ENCODE measurements at regions not wholly inside any gene's neighbourhood (a gene's known extent, or its start where the extent isn't known, plus 50 kb on each side); places are given as distances from the start of the nearest gene placed in this dataset.

GRCh38 chr4:164542431-164542830 lies 211.5 kb upstream of the SMIM31 start:
- H3K4me3 ChIP-seq, result no peak overlapping the region
- no peaks in the 10 kb centered on the region for H3K36me3 ChIP-seq
- no peak for DNase-seq (ENCODE audit: low read depth in 1 of 2, low spot score in 1 of 2)
- H3K27me3 ChIP-seq, result no peaks in the 10 kb centered on the region
- no peak overlapping the region for H3K27ac ChIP-seq
- H3K4me1 ChIP-seq (ENCODE audit: low read depth), result no peaks in the 10 kb centered on the region
- no peaks in the 10 kb centered on the region for H3K9me3 ChIP-seq (ENCODE audit: low read depth)
- TF ChIP-seq, protein P1, sequence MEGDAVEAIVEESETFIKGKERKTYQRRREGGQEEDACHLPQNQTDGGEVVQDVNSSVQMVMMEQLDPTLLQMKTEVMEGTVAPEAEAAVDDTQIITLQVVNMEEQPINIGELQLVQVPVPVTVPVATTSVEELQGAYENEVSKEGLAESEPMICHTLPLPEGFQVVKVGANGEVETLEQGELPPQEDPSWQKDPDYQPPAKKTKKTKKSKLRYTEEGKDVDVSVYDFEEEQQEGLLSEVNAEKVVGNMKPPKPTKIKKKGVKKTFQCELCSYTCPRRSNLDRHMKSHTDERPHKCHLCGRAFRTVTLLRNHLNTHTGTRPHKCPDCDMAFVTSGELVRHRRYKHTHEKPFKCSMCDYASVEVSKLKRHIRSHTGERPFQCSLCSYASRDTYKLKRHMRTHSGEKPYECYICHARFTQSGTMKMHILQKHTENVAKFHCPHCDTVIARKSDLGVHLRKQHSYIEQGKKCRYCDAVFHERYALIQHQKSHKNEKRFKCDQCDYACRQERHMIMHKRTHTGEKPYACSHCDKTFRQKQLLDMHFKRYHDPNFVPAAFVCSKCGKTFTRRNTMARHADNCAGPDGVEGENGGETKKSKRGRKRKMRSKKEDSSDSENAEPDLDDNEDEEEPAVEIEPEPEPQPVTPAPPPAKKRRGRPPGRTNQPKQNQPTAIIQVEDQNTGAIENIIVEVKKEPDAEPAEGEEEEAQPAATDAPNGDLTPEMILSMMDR (IDR thresholded peaks at IDR 0.05; ENCODE audit: low read depth, low read length), result no peak

GRCh38 chr4:164550989-164551712 lies 202.8 kb upstream of the SMIM31 start:
- no peaks in the 10 kb centered on the region for H3K4me1 ChIP-seq (ENCODE audit: low read depth)
- no peaks in the 10 kb centered on the region for H3K36me3 ChIP-seq
- TF ChIP-seq, protein P1 (IDR thresholded peaks at IDR 0.05; ENCODE audit: low read depth, low read length), result no peak
- H3K27me3 ChIP-seq, result no peaks in the 10 kb centered on the region
- no peak overlapping the region for H3K4me3 ChIP-seq
- DNase-seq (ENCODE audit: low read depth in 1 of 2, low spot score in 1 of 2), result no peak
- no peaks in the 10 kb centered on the region for H3K9me3 ChIP-seq (ENCODE audit: low read depth)
- no peak overlapping the region for H3K27ac ChIP-seq

- no peaks in the 10 kb centered on the region for H3K4me1 ChIP-seq (ENCODE audit: low read depth)
- TF ChIP-seq, protein P1 (IDR thresholded peaks at IDR 0.05; ENCODE audit: low read depth, low read length), result no peak
- DNase-seq (ENCODE audit: low read depth in 1 of 2, low spot score in 1 of 2), result no peak
These were observed 202.3 kb upstream of the SMIM31 start for GRCh38 chr4:164551713-164552040.

GRCh38 chr4:164571593-164572390 lies 182.1 kb upstream of the SMIM31 start:
- TF ChIP-seq, protein P1 (IDR thresholded peaks at IDR 0.05; ENCODE audit: low read depth, low read length), result no peak
- DNase-seq (ENCODE audit: low read depth in 1 of 2, low spot score in 1 of 2), result peak in 1 of 2 donors; percentile 39

More at GRCh38 chr4:164551713-164552040, 202.3 kb upstream of the SMIM31 start:
- Histone ChIP-seq H3K9me3 (ENCODE audit: low read depth) (no peaks in the 10 kb centered on the region), H3K27me3 (no peaks in the 10 kb centered on the region), H3K4me3 (no peak overlapping the region), H3K36me3 (no peaks in the 10 kb centered on the region), H3K27ac (no peak overlapping the region)

DNA sequence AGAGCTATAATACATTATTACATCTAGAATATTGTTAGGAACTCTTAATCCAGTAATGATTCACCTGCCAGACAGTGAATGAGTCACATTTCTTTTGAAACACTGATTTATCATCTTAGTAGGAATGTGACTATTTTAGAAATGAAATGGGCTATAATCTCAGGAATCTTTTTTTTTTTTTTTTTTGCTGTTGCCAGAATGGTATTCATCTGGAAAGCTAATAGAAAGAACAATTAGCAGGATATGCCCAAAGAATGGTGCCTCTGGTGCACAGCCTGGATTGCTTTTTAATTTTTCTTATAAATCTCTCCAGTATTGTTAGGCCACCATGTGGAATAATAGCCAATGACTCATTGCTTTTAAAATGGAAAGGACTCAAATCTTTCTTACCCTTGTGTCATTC lies 181.1 kb upstream of the SMIM31 start:
- Histone ChIP-seq H3K4me1 (ENCODE audit: low read depth) (no peaks in the 10 kb centered on the region), H3K9me3 (ENCODE audit: low read depth) (no peaks in the 10 kb centered on the region), H3K36me3 (no peaks in the 10 kb centered on the region), H3K27ac (no peak overlapping the region), H3K4me3 (no peak overlapping the region), H3K27me3 (peaks cover 8% of the 10 kb centered on the region)
- no peak for DNase-seq (ENCODE audit: low read depth in 1 of 2, low spot score in 1 of 2)
- TF ChIP-seq, protein P1 (IDR thresholded peaks at IDR 0.05; ENCODE audit: low read depth, low read length), result no peak

More at GRCh38 chr4:164571593-164572390, 182.1 kb upstream of the SMIM31 start:
- Histone ChIP-seq H3K27me3 (peaks cover 8% of the 10 kb centered on the region), H3K27ac (no peak overlapping the region), H3K9me3 (ENCODE audit: low read depth) (no peaks in the 10 kb centered on the region), H3K36me3 (no peaks in the 10 kb centered on the region), H3K4me3 (no peak overlapping the region), H3K4me1 (ENCODE audit: low read depth) (no peaks in the 10 kb centered on the region)
